ENCODE measurements at regions not wholly inside any gene's neighbourhood (a gene's known extent, or its start where the extent isn't known, plus 50 kb on each side); places are given as distances from the start of the nearest gene placed in this dataset.
A peak's percentile ranks its signal among the peaks of the same experiment; 100 is the strongest.
"Not testable (repeated sequence)": the region's sequence is repeated elsewhere in the genome, so short reads cannot be mapped to it uniquely, and the experiment has no call there.

DNA sequence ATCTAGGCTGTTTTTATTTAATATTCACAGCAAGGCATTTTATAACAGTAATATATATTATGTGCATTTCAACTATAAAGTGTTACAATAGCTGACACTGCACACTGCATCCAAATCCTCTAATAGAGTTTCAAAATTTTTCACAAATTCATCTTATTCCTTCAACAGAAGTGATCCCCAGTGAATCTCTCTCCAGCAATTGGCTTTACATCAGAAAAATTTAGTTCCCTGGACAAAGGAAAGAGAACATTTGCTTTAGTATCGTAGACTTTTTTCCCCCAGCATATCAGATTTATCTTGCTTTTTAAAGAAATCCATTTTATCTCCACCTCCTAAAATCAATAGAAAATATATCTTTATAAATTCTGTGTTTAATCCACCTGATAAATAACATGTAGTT is 868.6 kb downstream of the TBL1XR1 start:
- peak; percentile 35 for DNase-seq

GRCh38 chr3:176328198-176328597 is 869.1 kb downstream of the TBL1XR1 start:
- DNase-seq: no peak

- DNase-seq: not testable (repeated sequence)
These were observed 870.3 kb downstream of the TBL1XR1 start for GRCh38 chr3:176326894-176327490.

DNA sequence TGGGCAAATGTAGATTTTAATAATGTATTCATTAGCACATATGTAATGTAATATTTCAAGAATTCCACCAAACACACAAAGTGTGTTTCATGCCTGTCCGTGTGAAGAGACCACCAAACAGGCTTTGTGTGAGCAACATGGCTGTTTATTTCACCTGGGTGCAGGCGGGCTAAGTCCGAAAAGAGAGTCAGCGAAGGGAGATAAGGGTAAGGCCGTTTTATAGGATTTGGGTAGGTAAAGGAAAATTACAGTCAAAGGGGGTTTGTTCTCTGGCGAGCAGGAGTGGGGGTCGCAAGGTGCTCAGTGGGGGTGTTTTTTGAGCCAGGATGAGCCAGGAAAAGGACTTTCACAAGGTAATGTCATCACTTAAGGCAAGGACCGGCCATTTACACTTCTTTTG is 875.8 kb downstream of the TBL1XR1 start:
- DNase-seq: not testable (repeated sequence)

GRCh38 chr3:176321099-176321498 is 876.2 kb downstream of the TBL1XR1 start:
- no peak for DNase-seq

DNA sequence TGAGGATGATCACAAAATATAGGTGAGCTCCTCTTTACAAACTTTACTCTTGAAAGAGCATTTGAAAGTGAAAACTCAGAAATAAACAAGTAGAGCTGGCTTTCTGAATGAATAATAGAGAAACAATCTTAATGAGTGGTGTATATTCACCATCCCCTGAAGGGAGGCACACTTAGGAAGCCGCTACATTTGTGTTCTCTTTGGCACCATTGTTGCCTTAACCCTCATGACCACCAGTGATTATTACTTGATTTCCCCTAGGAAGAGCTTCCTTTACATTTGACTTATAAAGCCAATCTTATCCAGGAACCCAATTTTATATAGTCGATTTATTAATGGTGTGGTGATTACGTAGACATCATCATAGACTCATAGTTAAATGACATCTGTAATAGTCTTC is 883.9 kb downstream of the TBL1XR1 start:
- no peak for DNase-seq

GRCh38 chr3:176310641-176311040 is 886.6 kb downstream of the TBL1XR1 start:
- DNase-seq: no peak

DNA sequence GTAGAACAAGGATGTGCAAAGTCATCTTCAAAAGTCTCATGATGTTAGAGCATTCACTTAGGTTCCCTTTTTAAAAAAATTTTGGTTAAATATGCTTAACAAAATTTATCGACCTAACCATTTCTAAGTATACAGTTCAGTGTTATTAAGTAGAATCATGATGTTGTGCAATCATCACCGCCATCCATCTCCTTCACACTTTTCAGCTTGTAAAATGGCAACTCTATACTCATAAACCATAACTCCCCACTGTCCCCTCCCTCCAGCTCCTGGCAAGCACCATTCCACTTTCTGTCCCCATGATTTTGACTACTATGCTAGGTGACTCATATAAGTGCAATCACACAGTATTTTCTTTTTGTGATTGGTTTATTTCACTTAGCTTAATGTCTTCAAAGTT is 895.0 kb downstream of the TBL1XR1 start:
- no peak for DNase-seq

- no peak for DNase-seq
These were observed 901.1 kb downstream of the TBL1XR1 start for GRCh38 chr3:176296066-176296597.

- DNase-seq: peak; percentile 29
These were observed 904.0 kb downstream of the TBL1XR1 start for GRCh38 chr3:176293276-176293675.

GRCh38 chr3:176286476-176287085 is 910.7 kb downstream of the TBL1XR1 start:
- peak; percentile 42 for DNase-seq

GRCh38 chr3:176275538-176275937 is 921.7 kb downstream of the TBL1XR1 start:
- DNase-seq: no peak

DNA sequence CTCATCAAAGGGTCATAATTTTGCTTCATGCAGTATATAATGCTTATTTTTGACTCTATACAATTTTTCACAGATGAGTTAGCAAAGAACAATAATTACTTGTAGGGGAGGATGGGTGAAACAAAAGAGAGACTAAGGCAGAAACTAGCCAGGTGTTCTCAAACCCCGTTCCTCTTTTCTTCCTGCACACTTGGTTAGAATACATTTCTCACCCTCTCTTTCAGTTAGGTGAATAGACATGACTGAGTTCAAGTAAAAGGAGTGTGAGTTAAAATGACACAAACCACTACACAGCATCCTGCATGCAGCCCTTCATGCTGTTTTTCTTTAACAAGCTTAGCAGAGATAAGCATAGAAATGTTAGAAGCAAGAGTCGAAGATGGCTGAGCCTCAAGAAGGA is 922.2 kb downstream of the TBL1XR1 start:
- no peak for DNase-seq

- no peak for DNase-seq
These were observed 923.1 kb downstream of the TBL1XR1 start for GRCh38 chr3:176274161-176274560.

GRCh38 chr3:176262071-176262470 is 935.2 kb downstream of the TBL1XR1 start:
- DNase-seq: no peak

DNA sequence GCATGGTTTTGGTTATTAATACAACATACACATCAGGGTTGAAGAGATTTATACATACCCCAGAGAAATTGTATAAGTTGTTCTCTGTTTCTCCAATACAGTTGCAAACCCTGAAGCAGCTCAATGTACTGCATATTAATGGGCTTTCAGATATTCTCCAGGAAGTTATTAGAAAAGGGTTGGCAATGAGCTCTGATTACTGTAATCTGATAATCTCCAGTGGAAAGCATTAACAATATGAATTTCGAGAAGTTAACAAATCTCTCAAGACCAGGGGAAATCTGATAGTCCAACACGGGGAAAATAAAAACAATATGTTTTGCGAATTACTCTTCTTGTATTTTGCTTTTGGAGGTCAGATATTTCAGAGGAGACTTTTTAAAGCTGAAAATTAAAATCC is 950.1 kb downstream of the TBL1XR1 start:
- DNase-seq: peak; percentile 57

DNA sequence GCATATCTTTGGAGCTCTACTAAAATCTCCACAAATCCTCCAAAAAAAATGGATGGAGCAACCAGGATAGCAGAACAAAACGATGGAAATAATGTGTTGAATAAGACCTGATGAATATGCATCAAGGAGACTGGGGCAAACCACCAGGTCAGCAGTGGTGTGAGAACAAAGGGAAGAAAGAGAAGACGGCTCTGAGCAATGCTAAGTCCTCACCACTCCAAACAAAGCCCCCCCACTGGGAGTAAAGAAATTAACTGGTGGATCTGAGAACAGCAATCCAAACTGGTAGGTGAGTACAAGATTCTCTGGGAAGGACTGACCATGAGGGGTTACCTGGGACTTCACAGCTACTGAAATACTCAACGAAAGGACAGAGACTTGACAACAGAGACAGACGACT is 977.3 kb downstream of the TBL1XR1 start:
- no peak for DNase-seq

GRCh38 chr3:176214758-176215157 is 982.5 kb downstream of the TBL1XR1 start:
- DNase-seq: no peak

DNA sequence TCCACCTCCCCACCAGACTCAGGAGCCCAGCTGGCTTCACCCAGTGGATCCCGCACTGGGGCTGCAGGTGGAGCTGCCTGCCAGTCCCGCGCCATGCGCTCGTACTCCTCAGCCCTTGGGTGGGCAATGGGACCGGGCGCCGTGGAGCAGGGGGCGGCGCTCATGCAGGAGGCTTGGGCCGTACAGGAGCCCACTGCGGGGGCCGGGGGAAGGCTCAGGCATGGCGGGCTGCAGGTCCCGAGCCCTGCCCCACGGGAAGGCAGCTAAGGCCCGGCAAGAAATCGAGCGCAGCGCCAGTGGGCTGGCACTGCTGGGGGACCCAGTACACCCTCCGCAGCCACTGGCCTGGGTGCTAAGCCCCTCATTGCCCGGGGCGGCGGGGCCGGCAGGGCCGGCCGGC is 984.0 kb downstream of the TBL1XR1 start:
- DNase-seq: not testable (repeated sequence)

DNA sequence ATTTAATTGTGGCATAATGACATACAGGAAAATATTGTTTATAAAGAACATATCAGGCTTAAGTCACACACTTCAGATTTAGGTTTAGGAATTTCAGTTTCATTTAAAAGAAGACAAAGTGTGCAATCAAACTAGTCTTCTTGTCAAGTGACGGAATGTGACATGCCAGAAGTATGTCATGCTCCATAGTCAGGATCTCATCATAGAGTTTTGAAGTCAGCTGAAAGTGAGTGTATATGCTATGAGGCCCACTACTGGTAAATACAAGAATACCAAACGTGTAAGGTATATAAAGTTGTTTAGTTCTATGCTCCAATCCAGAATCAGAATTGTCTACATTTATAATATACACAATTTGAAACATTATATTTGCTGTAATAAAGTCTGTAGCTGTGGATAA is 988.4 kb downstream of the TBL1XR1 start:
- no peak for DNase-seq

DNA sequence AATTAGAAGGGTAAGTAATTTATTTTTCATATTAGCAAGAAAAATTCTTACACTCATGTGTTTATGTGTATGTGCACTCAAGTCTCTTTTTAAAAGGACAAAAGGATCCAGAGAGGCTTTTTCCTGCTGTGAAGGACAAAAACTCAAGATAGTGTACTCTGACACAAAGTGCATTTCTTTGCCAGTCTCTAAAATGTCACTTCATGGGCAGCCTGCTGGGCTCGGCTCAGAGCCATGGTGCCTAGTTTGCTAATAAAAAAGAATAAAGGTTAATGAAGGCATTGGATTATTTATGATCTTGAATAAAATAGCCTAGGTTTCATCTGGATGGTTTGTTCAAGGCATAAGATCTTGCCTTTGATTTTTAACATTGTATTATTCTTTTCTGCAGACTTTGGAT is 989.0 kb downstream of the TBL1XR1 start:
- no peak for DNase-seq

GRCh38 chr3:176206809-176207208 is 990.5 kb downstream of the TBL1XR1 start:
- no peak for DNase-seq

DNA sequence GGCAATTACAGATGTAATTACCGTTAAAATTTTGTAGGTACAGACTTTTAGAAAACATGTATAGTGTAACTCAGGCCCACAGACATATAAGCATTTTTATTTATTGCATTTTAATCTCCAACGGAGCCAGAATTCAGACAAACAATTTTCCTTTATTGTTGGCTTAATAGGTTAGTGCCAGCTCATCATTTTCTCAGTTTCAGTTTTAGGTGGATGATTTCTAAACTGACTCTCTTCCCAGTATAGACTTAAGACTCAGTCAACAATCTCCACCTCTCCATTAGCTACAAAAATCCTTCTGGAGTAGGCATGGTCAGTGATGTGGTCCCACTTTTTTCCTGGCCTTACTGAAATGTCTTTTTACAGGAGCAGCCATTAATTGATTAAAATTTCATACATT is 994.6 kb downstream of the TBL1XR1 start:
- no peak for DNase-seq
